HG02798 (cell line): ENCODE measurements at regions not wholly inside any gene's neighbourhood (a gene's known extent, or its start where the extent isn't known, plus 50 kb on each side); places are given as distances from the start of the nearest gene placed in this dataset.
"Not testable (repeated sequence)": the region's sequence is repeated elsewhere in the genome, so short reads cannot be mapped to it uniquely, and the experiment has no call there.

Experiments used
- ATAC-seq: cut with Tn5 transposase; IDR thresholded peaks from one replicate; pipeline ENCODE4 v1.9.1; 2021; ENCODE audit warnings: mild to moderate bottlenecking; ENCODE audit not compliant: unreplicated experiment, poor library complexity

DNA sequence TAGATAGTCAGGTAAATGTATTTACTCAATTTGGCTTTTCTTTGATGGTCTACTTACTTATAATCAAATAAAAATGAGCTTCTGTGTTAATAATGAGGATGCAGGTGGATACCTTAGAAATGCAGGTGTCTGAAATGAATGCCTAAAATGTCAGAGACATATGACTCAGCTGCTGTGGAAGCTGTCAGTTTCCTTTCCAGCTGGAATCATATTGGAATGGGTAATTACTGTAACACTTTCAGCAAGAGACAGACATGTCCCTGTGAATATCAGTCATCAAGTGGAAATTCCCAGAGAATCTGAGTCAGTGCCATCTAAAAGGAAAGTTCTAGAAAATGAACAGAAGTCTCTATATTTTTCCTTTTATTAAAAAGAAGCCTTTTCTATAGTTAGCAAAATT is 783.0 kb upstream of the AADAT start:
- ATAC-seq, result no peak

DNA sequence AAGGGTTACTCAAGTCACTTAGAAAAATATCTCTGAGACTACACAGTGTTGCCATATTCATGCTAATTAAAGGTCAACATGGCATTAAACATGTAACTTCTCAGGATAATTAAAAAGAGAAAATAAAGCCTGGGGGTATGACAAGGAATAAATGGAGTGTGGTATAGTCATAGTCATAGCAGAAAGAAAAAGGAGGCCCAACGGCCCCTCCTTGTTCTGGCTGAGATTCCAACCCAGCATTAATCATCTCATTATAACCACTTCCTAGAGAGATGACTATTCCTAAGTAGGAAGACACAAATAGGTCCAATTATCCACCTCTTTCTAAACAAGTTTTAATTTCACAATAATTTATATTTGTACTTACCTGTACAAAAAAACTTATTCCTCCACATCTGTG is 778.4 kb upstream of the AADAT start:
- ATAC-seq, result no peak

DNA sequence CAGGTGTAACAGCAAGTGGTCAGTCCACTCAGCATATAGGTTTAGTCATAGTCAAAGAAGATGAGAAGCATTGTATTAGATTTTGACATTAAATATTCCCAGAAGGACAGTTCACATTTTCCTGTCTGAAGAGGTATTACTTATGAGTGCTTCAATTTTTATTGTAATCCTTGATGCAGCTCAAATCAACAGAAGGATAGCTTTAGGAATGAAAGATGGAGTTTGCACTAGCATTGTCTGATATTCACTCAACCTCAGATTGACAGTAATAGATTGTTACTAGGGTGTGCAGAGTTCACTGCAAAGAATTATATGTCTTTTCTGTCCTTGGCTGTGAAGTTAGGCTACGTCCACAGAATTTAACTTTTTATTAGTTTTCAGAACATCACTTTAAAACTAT is 764.3 kb upstream of the AADAT start:
- no peak for ATAC-seq

DNA sequence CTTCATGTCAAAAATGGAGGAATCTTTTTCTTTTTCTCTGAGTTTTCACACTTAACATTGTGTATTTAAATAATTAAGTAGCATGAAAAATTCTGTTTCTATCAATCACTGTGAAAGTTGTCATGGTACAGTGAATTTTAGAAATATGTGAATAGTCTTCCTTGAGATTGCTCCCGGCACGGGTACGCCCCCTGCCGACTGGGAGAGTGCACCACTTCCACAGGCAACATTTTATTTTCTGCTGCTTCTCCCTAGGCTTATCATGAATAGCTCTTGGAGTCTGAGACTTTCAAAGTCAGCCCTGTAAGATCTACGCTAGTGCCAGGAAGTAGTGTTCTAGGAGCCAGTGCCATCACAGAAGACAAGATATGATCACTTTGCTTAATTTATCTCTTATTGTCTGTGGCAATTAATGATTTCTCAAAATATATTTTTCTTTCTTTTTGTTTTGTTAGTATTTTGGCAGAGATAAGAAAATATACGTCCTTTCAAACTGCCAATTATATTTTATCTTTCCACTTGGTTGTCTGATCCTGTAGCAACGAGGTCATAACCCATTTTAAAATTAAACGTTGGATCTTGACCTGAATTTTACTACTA is 763.8 kb upstream of the AADAT start:
- peak; percentile 81 for ATAC-seq

DNA sequence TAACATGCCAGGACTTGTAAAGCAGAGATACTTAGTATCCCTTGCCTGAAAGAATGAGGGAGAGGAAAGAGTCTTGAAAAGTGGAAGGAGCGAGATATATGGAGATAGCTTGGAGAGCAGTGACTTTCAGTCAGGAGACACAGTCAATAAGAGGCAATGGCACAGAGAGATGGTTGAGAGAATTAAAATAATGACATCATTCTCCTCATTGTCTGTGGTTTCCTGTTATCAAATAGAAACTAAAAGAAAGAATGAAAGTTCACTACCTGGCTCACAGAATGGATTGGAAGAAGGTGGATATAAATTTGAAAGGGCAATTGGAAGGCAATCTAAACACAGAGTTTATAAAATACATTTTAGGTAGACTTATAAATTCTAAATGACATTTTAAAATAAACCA is 760.2 kb upstream of the AADAT start:
- peak; percentile 55 for ATAC-seq

DNA sequence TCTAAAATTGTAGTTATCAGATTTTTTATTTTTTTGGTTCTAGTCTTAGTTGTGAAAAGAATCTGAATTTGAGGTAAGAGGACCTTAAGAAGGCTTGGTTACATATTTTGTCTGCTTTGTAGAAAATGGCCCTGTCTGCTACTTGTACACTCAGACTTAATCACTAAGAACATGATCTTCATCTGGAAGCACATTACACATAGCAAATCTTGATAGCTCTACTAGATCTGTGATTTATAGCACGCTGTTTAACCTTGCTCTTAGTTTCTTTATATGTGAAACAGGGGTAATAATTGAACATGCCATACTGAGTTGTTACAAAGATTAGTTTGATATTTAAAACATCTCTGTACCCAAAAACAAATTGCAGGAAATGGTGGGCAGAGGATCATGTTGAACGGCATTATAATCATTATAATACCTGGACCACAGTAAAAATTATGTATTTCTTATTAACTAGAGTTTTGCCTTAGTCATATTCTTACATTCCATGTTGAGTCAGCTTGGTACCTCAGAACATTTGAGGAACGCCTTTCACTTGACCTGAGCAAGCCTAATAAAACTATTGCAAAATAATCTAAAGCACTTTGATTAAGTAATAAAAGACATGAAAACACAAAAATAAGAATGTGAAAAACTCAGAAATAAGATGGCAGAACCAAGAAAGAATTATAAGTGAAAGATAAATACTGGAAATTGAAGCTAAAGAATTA is 738.0 kb upstream of the AADAT start:
- ATAC-seq, result no peak

DNA sequence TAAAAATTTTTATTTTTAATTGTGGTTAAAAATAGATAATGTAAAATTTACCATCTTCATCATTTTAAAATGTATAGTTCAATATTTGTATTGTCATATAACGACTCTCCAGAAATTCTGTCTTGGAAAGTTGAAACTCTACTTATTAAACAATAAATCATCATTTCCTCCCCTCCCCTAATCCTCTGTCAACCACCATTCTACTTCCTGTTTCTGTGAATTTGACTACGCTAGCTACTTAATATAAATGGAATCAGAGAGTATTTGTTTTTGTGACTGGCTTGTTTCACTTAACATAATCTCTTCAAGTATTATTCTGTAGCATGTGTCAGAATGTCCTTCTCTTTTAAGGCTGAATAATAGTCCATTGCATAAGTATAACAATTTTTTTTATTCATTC is 729.0 kb upstream of the AADAT start:
- no peak for ATAC-seq

DNA sequence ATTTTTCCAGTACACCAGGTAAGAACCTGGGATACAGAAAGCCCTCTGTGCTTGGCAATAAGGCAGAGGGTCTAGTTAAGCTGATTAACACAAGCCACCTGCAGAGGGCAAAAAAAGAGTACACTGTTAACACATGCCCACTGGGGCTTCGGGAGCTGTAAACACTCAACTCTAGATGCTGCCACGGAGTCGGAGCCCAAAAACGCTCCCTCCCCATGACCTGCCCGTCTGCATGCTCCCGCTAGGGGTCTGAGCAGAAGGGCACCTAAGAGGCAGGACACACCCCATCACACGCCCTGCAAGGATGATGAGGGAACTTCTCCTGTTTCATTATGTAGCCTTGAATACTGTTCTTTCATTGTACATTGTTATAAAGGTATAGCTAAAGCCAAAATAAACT is 715.6 kb upstream of the AADAT start:
- no peak for ATAC-seq

DNA sequence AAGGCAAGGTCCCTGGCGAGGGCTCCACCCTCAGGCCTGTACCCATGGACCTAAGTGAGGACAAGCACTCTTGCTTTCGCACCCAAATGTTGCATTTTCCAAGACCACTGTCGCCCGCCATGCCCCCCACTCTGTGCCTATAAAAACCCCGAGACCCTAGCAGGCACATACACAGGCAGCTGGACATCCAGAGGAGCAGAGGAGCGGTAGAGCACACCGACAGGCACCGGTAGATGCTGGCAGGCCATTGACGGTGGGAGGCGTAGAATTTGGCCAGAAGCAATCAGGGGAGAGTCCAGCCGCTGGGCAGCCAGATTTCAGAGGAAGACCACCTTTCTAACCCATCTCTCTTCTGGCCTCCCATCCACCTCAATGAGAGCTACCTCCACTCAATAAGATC is 715.2 kb upstream of the AADAT start:
- no peak for ATAC-seq

DNA sequence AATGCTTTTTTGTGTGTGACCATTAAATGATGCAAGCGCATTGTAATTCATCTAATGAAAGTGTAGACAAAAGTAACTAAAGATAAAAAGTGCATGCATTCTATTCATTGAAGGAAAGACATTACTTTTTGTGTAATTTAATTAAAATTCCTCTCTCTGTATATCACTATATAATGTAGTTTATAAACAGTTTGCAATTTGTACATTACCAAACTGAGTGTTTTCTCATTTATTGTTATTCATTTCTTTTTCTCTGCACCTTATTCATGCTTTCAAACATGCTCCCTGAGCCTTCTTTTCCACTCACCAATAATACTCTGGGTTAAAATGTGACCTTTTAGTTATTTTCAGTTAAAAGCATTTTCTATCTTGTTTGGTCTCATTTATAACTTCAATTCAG is 713.7 kb upstream of the AADAT start:
- ATAC-seq, result no peak

DNA sequence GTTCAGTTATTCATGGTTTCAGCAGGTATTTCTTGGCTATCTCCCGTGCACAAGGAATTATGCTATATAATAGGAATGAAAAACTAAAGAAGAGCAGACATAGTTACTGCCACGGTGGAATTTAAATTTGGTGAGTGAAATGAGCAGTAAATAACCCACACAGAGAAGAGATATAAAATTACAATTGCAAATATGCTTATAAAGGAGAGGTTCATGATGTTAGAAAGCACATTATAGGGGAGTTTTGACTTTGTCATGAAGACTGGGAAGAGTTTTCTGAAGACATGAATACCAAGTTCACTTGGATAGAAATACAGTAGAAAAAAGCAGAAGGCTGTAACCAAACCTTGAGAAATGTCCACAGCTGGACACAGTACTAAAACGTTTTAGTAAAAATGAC is 712.0 kb upstream of the AADAT start:
- no peak for ATAC-seq

DNA sequence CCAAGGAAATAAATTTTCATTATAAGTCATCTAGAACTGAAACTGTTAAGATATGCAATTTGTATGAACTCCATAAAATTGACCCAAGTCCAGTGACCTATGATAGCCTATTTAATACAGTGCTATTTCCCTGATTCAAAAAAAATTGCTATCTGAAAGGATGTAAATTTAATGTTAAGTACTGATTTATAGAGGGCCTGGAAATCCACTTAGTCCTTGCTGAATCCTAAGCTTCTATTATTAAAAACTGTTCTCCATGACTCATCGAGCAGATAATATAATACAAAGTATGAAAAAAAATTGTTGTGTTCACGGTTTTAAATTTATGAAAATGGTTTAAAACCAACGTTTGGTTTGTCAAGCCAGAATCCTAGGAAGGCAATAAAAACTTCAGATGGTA is 704.8 kb upstream of the AADAT start:
- ATAC-seq, result no peak

DNA sequence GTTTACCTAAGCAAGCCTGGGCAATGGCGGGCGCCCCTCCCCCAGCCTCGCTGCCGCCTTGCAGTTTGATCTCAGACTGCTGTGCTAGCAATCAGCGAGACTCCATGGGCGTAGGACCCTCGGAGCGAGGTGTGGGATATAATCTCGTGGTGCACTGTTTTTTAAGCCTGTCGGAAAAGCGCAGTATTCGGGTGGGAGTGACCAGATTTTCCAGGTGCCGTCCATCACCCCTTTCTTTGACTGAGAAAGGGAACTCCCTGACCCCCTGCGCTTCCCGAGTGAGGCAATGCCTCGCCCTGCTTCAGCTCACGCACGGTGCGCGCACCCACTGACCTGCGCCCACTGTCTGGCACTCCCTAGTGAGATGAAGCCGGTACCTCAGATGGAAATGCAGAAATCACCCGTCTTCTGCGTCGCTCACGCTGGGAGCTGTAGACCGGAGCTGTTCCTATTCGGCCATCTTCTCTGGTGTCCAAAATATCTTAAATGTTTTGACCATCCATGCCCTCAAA is 698.8 kb upstream of the AADAT start:
- ATAC-seq, result not testable (repeated sequence)

DNA sequence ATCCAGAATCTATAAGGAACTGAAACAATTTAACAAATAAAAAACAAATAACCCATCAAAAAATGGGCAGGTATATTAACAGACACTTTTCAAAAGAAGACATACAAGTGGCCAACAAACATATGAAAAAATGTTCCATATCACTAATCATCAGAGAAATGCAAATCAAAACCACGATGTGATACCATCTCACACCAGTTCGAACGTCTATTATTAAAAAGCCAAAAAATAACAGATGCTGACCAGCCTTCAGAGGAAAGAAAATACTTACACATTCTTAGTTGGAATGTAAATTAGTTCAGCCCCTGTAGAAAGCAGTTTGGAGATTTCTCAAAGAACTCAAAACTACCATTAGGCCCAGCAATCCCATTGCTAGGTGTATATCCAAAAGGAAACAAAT is 687.9 kb upstream of the AADAT start:
- ATAC-seq, result no peak

DNA sequence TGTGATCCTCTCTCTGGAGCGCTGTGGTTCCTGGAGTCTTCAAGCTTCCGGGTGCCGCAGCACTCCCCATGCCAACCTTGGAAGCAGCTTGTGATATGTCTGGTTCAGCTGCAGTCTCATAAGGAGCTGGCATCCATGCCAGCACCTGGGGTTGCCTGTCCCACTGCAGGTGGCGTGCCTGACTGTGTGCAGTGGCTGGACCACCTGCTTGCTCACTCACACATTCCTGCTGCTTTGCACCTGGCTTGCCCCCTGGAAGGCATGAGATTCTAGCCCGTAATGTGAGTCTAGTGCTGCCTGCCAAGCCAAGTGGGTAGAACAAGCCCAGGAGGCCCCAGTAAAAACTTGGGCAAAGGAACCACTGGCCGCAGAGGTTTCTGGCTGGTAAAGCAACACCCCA is 687.2 kb upstream of the AADAT start:
- no peak for ATAC-seq

DNA sequence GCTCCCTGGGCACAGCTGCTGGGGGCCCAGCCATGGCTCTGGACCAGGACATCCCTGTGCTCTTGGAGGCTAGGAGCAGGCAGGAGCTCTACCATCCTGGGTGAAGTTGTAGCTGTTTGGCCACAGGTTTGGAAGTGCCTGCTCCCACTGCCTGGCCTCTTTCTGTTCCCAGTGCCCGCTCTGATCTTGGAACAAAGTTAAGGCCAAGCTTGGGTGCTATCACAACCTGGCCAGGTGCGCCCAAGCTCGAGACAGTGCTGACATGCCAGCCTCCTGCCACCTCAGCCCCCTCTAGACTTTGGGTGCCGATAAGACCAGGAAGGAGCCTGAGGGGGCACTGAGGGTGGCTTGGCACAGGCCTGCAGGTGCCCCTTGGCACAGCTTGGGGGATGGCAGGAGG is 686.1 kb upstream of the AADAT start:
- no peak for ATAC-seq

DNA sequence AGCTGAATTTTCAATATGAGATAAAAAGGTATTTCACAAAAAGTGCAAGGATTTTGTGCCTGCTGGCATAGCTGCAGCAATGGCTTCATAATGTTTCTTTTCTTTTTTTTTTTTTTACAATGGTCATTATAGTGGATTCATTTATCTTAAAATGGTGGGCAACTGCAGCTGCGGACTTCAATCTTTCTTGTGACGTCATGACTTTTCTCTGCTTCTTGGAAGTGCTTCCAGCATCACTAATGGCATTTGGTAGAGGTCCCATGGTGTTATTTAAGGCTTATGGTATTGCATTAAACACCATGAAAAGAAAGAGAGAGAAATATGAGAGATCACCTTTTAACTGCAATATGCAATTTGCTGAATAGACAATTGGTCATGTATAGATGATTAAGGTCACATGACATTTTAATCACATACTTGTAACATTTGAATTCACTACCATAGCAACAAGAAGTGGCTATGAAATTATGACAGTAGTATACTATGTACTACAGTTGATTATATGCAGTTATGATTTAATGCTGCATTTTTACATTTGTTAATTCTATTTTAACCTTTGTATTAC is 684.0 kb upstream of the AADAT start:
- no peak for ATAC-seq

DNA sequence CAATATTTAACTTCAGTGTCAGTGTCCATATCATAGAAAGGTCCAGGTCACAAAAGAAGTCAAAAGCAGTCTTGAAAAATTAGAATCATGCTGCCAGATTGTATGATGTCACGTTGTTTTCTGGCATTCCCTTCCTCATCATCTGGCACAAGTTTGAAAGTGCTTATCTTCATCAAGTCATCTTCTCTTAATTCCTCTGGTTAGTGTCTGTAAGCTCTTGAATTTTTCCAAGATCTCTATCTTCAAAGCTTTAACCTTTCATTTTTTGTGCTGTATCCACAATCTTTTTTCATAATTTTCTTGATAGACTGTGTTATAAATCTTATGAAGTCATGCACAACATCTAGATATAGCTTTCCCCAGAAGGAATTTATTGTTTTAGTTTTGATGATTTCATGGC is 682.7 kb upstream of the AADAT start:
- no peak for ATAC-seq

DNA sequence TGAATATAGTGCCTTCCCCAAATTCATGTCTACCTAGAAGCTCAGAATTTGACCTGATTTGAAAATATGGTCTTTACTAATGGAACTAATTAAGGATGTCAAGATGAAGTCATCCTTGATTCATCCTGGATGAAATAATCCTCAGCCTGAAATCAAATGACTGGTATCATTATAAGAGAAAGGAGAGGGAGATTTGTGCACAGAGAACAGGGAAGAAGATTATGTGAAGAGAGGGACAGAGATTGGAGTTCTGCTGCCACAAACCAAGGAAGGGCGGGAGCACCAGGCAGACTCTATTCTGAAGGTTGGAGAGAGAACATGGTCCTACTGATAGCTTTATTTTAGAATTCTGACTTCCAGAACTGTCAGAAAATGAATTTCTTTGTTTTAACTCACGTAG is 680.9 kb upstream of the AADAT start:
- no peak for ATAC-seq

DNA sequence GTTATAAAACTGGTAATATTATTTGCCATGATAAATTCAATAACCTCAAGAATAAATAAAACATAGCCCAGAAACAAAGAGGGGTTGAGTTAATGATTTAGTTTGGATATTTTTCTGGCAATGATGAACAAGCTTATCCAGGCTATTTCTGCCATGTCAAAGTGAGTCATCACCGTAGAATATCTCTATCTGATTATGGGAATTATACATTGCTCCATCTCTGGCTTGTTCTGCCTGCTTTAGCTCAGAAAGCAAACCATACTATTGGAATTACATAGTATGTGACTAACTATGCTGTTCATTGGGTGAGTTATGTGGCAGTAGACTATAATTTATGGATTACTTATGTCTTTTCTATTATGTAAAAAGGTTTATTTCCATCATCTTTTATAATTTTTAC is 680.1 kb upstream of the AADAT start:
- no peak for ATAC-seq

DNA sequence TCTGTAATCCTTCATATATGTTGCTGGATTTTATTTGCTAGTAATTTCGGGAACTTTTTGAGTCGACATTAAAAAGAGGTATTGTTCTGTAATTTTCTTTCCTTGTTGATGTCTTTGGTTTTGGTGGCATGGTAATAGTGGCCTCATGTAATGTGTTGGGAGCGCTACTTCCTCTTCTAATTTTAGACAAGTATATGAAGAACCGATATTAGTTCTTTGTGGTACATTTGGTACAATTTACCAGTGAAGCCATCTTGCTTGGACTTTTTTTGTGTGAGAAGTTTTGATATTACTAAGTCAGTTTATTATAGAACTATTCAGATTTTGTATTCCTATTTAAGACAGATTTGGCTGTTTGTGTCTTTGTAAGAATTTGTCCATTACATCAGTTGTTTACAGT is 669.2 kb upstream of the AADAT start:
- peak; percentile 48 for ATAC-seq

DNA sequence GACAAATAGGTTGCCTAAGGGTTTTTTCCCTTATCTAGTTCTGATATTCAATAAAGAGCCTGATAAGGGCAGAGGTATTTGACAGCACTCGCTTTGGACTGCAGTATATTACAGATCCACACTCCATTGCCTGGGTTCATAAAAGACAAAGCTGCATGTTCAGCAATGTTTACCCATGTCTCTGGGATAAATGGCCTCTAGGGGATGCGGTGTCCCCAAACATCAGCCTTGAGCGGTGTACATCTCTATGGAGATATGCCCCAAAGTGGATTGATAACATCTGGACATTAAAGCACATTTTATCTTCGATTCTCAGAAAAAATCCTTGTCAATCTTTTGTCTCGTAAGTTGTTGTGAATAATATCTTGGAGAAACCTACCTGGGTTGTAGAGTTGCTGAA is 660.8 kb upstream of the AADAT start:
- no peak for ATAC-seq
